HEK293 (cell line): ENCODE measurements at regions not wholly inside any gene's neighbourhood (a gene's known extent, or its start where the extent isn't known, plus 50 kb on each side); places are given as distances from the start of the nearest gene placed in this dataset.

Source experiments
- SALL2 ChIP-seq: fragments of 450-650 bp; formaldehyde crosslinking; IDR thresholded peaks from 2 replicates; pipeline ENCODE4 v1.5.0; 2017; ENCODE audit warnings: missing biosample characterization, mild to moderate bottlenecking, missing genetic modification characterization, borderline replicate concordance
- TRIM28 ChIP-seq: IDR thresholded peaks from 2 replicates; pipeline ENCODE4 v1.6.1; 2011; ENCODE audit warnings: low read length, control low read depth, borderline replicate concordance
- ZBTB20 ChIP-seq: fragments of 450-650 bp; formaldehyde crosslinking; IDR thresholded peaks from 2 replicates; pipeline ENCODE4 v1.5.1; 2016; ENCODE audit warnings: missing biosample characterization, missing genetic modification characterization
- ZBTB8A ChIP-seq: fragments of 450-650 bp; formaldehyde crosslinking; IDR thresholded peaks from 2 replicates; pipeline ENCODE4 v1.5.1; 2016; ENCODE audit warnings: missing biosample characterization, missing genetic modification characterization
- ZNF132 ChIP-seq: fragments of 450-650 bp; formaldehyde crosslinking; IDR thresholded peaks from 2 replicates; pipeline ENCODE4 v1.5.1; 2017; ENCODE audit warnings: missing biosample characterization, missing genetic modification characterization, borderline replicate concordance
- ZNF239 ChIP-seq: fragments of 450-650 bp; formaldehyde crosslinking; IDR thresholded peaks from 2 replicates; pipeline ENCODE4 v1.5.1; 2016; ENCODE audit warnings: missing biosample characterization, missing genetic modification characterization
- ZNF544 ChIP-seq: fragments of 450-650 bp; formaldehyde crosslinking; IDR thresholded peaks from 2 replicates; pipeline ENCODE4 v1.5.0; 2017; ENCODE audit warnings: missing biosample characterization, missing genetic modification characterization
- ZSCAN16 ChIP-seq: fragments of 450-650 bp; formaldehyde crosslinking; IDR thresholded peaks from 2 replicates; pipeline ENCODE4 v1.5.1; 2016; ENCODE audit warnings: missing biosample characterization, missing genetic modification characterization
- TF ChIP-seq, protein P1 (sequence below): fragments of 450-650 bp; formaldehyde crosslinking; IDR thresholded peaks from 2 replicates; pipeline ENCODE4 v1.5.1; 2016; ENCODE audit warnings: missing biosample characterization, missing genetic modification characterization
- TF ChIP-seq, protein P2 (sequence below): fragments of 450-650 bp; IDR thresholded peaks from 2 replicates; pipeline ENCODE4 v1.5.1; 2018; ENCODE audit warnings: missing biosample characterization, mild to moderate bottlenecking, missing genetic modification characterization
- TF ChIP-seq, protein P3 (sequence below): sonication (generic); formaldehyde crosslinking; IDR thresholded peaks from 2 replicates; pipeline ENCODE4 v1.8.1; 2022; ENCODE audit warnings: mild to moderate bottlenecking, moderate library complexity, missing genetic modification reagents
- TF ChIP-seq, protein P4 (sequence below): fragments of 450-650 bp; formaldehyde crosslinking; IDR thresholded peaks from 2 replicates; pipeline ENCODE4 v1.5.1; 2017; ENCODE audit warnings: missing biosample characterization, missing genetic modification characterization

DNA sequence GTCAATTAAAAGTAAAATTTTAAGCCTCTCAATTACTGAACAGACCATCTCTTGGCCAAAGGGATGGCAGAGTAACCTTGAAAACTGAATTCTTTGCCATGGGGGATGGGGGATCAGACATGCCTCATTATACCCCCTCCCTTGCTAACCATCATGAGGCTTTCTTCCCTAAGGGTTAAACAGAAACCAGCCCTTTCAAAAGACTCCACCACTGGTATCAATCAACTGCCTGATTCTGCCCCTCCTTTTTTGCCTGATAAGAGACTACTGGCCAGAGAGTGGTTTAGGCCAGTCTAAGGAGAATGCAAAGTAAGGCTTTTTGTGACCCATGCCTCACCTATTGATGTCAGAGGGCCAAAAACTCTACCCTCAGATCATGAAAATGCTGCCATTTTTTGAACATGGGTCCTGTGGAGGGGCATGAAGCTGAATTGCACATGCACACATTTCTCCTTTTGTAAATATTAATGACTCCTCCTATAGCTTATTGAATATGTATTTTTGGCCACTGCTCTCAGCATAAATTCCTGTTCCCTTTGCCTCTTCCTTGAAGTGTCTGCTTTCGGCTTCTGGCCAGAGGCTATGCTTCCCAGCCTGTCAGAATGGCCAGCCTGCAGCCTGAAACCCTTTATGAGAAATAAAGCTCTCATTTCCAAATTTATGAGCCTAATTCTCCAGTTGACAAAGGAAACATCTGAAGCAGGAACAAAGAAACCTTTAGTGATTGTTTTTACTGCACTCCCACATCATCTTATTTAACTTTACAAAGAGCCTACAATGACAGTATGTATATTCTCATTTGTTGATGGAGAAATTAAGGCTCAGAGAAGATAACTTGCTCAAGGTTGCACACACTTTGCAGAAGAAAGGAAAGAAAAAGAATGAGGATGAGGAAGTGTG, 270.7 kb upstream of the CELF4 start:
- TF ChIP-seq, protein P1, sequence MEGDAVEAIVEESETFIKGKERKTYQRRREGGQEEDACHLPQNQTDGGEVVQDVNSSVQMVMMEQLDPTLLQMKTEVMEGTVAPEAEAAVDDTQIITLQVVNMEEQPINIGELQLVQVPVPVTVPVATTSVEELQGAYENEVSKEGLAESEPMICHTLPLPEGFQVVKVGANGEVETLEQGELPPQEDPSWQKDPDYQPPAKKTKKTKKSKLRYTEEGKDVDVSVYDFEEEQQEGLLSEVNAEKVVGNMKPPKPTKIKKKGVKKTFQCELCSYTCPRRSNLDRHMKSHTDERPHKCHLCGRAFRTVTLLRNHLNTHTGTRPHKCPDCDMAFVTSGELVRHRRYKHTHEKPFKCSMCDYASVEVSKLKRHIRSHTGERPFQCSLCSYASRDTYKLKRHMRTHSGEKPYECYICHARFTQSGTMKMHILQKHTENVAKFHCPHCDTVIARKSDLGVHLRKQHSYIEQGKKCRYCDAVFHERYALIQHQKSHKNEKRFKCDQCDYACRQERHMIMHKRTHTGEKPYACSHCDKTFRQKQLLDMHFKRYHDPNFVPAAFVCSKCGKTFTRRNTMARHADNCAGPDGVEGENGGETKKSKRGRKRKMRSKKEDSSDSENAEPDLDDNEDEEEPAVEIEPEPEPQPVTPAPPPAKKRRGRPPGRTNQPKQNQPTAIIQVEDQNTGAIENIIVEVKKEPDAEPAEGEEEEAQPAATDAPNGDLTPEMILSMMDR, result no peak
- TF ChIP-seq ZNF239 (no peak), ZBTB20 (tag by site-specific recombination) (no peak), SALL2 (tag by site-specific recombination) (no peak), TRIM28 (no peak), ZNF132 (tag by site-specific recombination) (no peak), ZNF544 (tag by site-specific recombination) (no peak), ZBTB8A (tag by site-specific recombination) (no peak), ZSCAN16 (tag by site-specific recombination) (no peak)
- TF ChIP-seq, protein P2, sequence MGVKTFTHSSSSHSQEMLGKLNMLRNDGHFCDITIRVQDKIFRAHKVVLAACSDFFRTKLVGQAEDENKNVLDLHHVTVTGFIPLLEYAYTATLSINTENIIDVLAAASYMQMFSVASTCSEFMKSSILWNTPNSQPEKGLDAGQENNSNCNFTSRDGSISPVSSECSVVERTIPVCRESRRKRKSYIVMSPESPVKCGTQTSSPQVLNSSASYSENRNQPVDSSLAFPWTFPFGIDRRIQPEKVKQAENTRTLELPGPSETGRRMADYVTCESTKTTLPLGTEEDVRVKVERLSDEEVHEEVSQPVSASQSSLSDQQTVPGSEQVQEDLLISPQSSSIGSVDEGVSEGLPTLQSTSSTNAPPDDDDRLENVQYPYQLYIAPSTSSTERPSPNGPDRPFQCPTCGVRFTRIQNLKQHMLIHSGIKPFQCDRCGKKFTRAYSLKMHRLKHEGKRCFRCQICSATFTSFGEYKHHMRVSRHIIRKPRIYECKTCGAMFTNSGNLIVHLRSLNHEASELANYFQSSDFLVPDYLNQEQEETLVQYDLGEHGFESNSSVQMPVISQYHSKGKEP (tag by site-specific recombination), result no peak
- TF ChIP-seq, protein P3, sequence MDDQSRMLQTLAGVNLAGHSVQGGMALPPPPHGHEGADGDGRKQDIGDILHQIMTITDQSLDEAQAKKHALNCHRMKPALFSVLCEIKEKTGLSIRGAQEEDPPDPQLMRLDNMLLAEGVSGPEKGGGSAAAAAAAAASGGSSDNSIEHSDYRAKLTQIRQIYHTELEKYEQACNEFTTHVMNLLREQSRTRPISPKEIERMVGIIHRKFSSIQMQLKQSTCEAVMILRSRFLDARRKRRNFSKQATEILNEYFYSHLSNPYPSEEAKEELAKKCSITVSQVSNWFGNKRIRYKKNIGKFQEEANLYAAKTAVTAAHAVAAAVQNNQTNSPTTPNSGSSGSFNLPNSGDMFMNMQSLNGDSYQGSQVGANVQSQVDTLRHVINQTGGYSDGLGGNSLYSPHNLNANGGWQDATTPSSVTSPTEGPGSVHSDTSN (CRISPR knock-in tag), result no peak
- TF ChIP-seq, protein P4, sequence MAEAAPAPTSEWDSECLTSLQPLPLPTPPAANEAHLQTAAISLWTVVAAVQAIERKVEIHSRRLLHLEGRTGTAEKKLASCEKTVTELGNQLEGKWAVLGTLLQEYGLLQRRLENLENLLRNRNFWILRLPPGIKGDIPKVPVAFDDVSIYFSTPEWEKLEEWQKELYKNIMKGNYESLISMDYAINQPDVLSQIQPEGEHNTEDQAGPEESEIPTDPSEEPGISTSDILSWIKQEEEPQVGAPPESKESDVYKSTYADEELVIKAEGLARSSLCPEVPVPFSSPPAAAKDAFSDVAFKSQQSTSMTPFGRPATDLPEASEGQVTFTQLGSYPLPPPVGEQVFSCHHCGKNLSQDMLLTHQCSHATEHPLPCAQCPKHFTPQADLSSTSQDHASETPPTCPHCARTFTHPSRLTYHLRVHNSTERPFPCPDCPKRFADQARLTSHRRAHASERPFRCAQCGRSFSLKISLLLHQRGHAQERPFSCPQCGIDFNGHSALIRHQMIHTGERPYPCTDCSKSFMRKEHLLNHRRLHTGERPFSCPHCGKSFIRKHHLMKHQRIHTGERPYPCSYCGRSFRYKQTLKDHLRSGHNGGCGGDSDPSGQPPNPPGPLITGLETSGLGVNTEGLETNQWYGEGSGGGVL, result no peak
